ENCODE measurements at regions not wholly inside any gene's neighbourhood (a gene's known extent, or its start where the extent isn't known, plus 50 kb on each side); places are given as distances from the start of the nearest gene placed in this dataset.

- TF ChIP-seq CTCF (IDR thresholded peaks at IDR 0.05; ENCODE audit: low read length): no peak
- no peak for TF ChIP-seq EZH2 (optimal IDR thresholded peaks at IDR 0.05; ENCODE audit: low read depth, low read length)
- no peak for TF ChIP-seq EZH2phosphoT487 (IDR thresholded peaks at IDR 0.05; ENCODE audit: low read length)
These were observed 134.9 kb downstream of the TMEM200A start for GRCh38 chr6:130500693-130501092.

Measured in MM.1S (cell line).